Hematopoietic multipotent progenitor cell treated with erythropoietin and hydrocortisone succinate and interleukin-3 and kit ligand, for 4 days (in vitro differentiated cells): ENCODE measurements at regions not wholly inside any gene's neighbourhood (a gene's known extent, or its start where the extent isn't known, plus 50 kb on each side); places are given as distances from the start of the nearest gene placed in this dataset.

ENCODE experiments used
- DNase-seq: peaks from one replicate; pipeline ENCODE4 v3.0.0-alpha.2; 2015

GRCh38 chr10:128837478-128837877 is 629.6 kb upstream of the MGMT start:
- DNase-seq = no peak

GRCh38 chr10:128839134-128839533 is 627.9 kb upstream of the MGMT start:
- DNase-seq = no peak

- no peak for DNase-seq
Observed at GRCh38 chr10:128839701-128840100, 627.3 kb upstream of the MGMT start.

GRCh38 chr10:128843972-128844371 is 623.1 kb upstream of the MGMT start:
- DNase-seq = peak; percentile 40

- no peak for DNase-seq
Observed at GRCh38 chr10:128846927-128847326, 620.1 kb upstream of the MGMT start.

- no peak for DNase-seq
Observed at GRCh38 chr10:128848810-128849209, 618.2 kb upstream of the MGMT start.

- DNase-seq = no peak
Observed at GRCh38 chr10:128850647-128851046, 616.4 kb upstream of the MGMT start.

GRCh38 chr10:128851281-128851680 is 615.8 kb upstream of the MGMT start:
- DNase-seq = no peak

- no peak for DNase-seq
Observed at GRCh38 chr10:128851726-128852125, 615.3 kb upstream of the MGMT start.

- DNase-seq = no peak
Observed at GRCh38 chr10:128852449-128852848, 614.6 kb upstream of the MGMT start.

GRCh38 chr10:128852902-128853301 is 614.1 kb upstream of the MGMT start:
- no peak for DNase-seq

GRCh38 chr10:128853537-128853936 is 613.5 kb upstream of the MGMT start:
- DNase-seq = no peak

- DNase-seq = no peak
Observed at GRCh38 chr10:128854204-128854603, 612.8 kb upstream of the MGMT start.

- DNase-seq = no peak
Observed at GRCh38 chr10:128854963-128855362, 612.1 kb upstream of the MGMT start.

GRCh38 chr10:128855618-128856428 is 611.2 kb upstream of the MGMT start:
- no peak for DNase-seq

GRCh38 chr10:128859738-128860386 is 607.2 kb upstream of the MGMT start:
- DNase-seq = peak; percentile 63

GRCh38 chr10:128860574-128860973 is 606.5 kb upstream of the MGMT start:
- DNase-seq = no peak

- no peak for DNase-seq
Observed at GRCh38 chr10:128861018-128861901, 605.8 kb upstream of the MGMT start.

- no peak for DNase-seq
Observed at GRCh38 chr10:128863411-128863810, 603.6 kb upstream of the MGMT start.

GRCh38 chr10:128863823-128864405 is 603.1 kb upstream of the MGMT start:
- no peak for DNase-seq

GRCh38 chr10:128864554-128865295 is 602.3 kb upstream of the MGMT start:
- DNase-seq = no peak

- DNase-seq = no peak
Observed at GRCh38 chr10:128865436-128866195, 601.4 kb upstream of the MGMT start.
